ENCODE measurements at regions not wholly inside any gene's neighbourhood (a gene's known extent, or its start where the extent isn't known, plus 50 kb on each side); places are given as distances from the start of the nearest gene placed in this dataset.

- ChIA-PET CTCF (ENCODE audit: low intra/inter-chr PET ratio, low total read pairs) (no interaction called here), POLR2A (no interaction called here)
- Histone ChIP-seq H2AFZ (ENCODE audit: low read length) (no peak overlapping the region), H3K9ac (ENCODE audit: insufficient read depth, low read depth, low read length) (no peak overlapping the region), H3K4me1 (ENCODE audit: insufficient read depth, low read length) (no peaks in the 10 kb centered on the region), H3K27me3 (ENCODE audit: control insufficient read depth in 1 of 2, insufficient read depth in 2 of 2, low read length in 2 of 2) (peaks cover 0 to 8% of the 10 kb centered on the region in 2 experiments; a peak in 2 of 5 replicates), H3K4me3 (replicated peaks in 1 of 3; ENCODE audit: insufficient read depth in 1 of 3, low read depth in 2 of 3, low read length in 3 of 3) (no peak overlapping the region), H3K4me2 (ENCODE audit: low read depth, low read length) (no peak overlapping the region), H3K27ac (ENCODE audit: extremely low read length, insufficient read depth, low read length) (no peak overlapping the region), H3K36me3 (replicated peaks in 1 of 2; ENCODE audit: control insufficient read depth in 1 of 2, insufficient read depth in 2 of 2, low read length in 2 of 2) (no peaks in the 10 kb centered on the region), H4K20me1 (ENCODE audit: insufficient read depth, low read length) (no peaks in the 10 kb centered on the region), H3K79me2 (ENCODE audit: insufficient read depth, low read length) (no peaks in the 10 kb centered on the region), H3K9me3 (ENCODE audit: low read length) (no peaks in the 10 kb centered on the region)
- in situ Hi-C loops (cut with HindIII; ENCODE audit: extremely low pct_ligation_motif_present, low pct_unique_long_range_greater_than_20kb) (no loop called here), intact Hi-C loops (cut with micrococcal nuclease; ENCODE audit: unreplicated experiment) (no loop called here)
- no TSS peak for BruUV-seq (replicated peaks)
- no peak for TF ChIP-seq ZFP36L2 (CRISPR knock-in tag; IDR thresholded peaks at IDR 0.05)
- TF ChIP-seq ZNF430 (CRISPR knock-in tag; IDR thresholded peaks at IDR 0.05), result no peak
- TF ChIP-seq HMG20B (CRISPR knock-in tag; conservative IDR thresholded peaks at IDR 0.05), result no peak
- TF ChIP-seq ZBTB1 (CRISPR knock-in tag; IDR thresholded peaks at IDR 0.05; ENCODE audit: borderline replicate concordance), result no peak
- TF ChIP-seq THRA (CRISPR knock-in tag; IDR thresholded peaks at IDR 0.05; ENCODE audit: borderline replicate concordance), result no peak
- no peak for TF ChIP-seq ARNTL (CRISPR knock-in tag; IDR thresholded peaks at IDR 0.05)
- TF ChIP-seq SKI (IDR thresholded peaks at IDR 0.05; ENCODE audit: partially characterized antibody), result no peak
- no peak for TF ChIP-seq MED1 (CRISPR knock-in tag; IDR thresholded peaks at IDR 0.05)
- no peak for TF ChIP-seq POGK (CRISPR knock-in tag; conservative IDR thresholded peaks at IDR 0.05)
- no peak for TF ChIP-seq HDAC1 (CRISPR knock-in tag; IDR thresholded peaks at IDR 0.05)
- TF ChIP-seq ELF1 (CRISPR knock-in tag; IDR thresholded peaks at IDR 0.05), result no peak
- no peak for TF ChIP-seq RNF219 (CRISPR knock-in tag; IDR thresholded peaks at IDR 0.05)
- no peak for TF ChIP-seq ZSCAN9 (CRISPR knock-in tag; IDR thresholded peaks at IDR 0.05; ENCODE audit: borderline replicate concordance)
- no peak for TF ChIP-seq ZNF331 (CRISPR knock-in tag; IDR thresholded peaks at IDR 0.05)
- no peak for TF ChIP-seq GMEB1 (CRISPR knock-in tag; IDR thresholded peaks at IDR 0.05; ENCODE audit: borderline replicate concordance)
- TF ChIP-seq MTF2 (CRISPR knock-in tag; IDR thresholded peaks at IDR 0.05; ENCODE audit: borderline replicate concordance), result no peak
- TF ChIP-seq NPAS2 (CRISPR knock-in tag; IDR thresholded peaks at IDR 0.05; ENCODE audit: borderline replicate concordance), result no peak
- no peak for TF ChIP-seq ONECUT2 (CRISPR knock-in tag; IDR thresholded peaks at IDR 0.05)
- FAIRE-seq, result no peak
- no peak for DNase-seq (ENCODE audit: low spot score)
- no peak for ATAC-seq
- 20% methylated on average over 8 of the region's 8 CpGs for WGBS (ENCODE audit: low lambda C conversion rate)
These were observed 321.9 kb downstream of the ACTR3B start for GRCh38 chr7:153081496-153081895.
